HepG2 (cell line): ENCODE measurements at regions not wholly inside any gene's neighbourhood (a gene's known extent, or its start where the extent isn't known, plus 50 kb on each side); places are given as distances from the start of the nearest gene placed in this dataset.
"Not testable (repeated sequence)": the region's sequence is repeated elsewhere in the genome, so short reads cannot be mapped to it uniquely, and the experiment has no call there.

Experiments used
- JUN ChIP-seq: sonication (generic); formaldehyde crosslinking; IDR thresholded peaks from 2 replicates; pipeline ENCODE4 v1.4.0; 2020; ENCODE audit warnings: mild to moderate bottlenecking, missing genetic modification reagents
- POLR2AphosphoS5 ChIP-seq: IDR thresholded peaks from 2 replicates; pipeline ENCODE4 v1.6.1; 2012; ENCODE audit warnings: low read depth, low read length
- SKI ChIP-seq: fragments of 450-650 bp; IDR thresholded peaks from one replicate; pipeline ENCODE4 v1.6.1; 2018; ENCODE audit warnings: mild to moderate bottlenecking; ENCODE audit not compliant: partially characterized antibody

DNA sequence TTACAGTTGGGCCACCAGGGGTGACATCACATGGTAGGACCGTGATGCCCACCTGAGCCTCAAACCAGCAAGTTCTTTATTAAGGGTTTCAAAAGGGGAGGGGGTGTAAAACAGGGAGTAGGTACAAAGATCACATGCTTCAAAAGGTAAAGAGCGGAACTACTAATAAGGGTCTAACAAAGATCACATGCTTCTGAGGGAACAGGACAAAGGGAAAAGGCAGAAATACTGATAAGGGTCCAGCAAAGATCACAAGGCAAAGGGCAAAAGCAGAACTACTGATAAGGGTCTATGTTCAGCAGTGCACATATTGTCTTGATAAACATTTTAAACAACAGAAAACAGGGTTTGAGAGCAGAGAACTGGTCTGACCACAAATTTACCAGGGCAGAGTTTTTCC is 246.8 kb upstream of the ARHGEF26 start:
- TF ChIP-seq JUN, SKI, POLR2AphosphoS5: not testable (repeated sequence)
